ENCODE measurements at regions not wholly inside any gene's neighbourhood (a gene's known extent, or its start where the extent isn't known, plus 50 kb on each side); places are given as distances from the start of the nearest gene placed in this dataset.

DNA sequence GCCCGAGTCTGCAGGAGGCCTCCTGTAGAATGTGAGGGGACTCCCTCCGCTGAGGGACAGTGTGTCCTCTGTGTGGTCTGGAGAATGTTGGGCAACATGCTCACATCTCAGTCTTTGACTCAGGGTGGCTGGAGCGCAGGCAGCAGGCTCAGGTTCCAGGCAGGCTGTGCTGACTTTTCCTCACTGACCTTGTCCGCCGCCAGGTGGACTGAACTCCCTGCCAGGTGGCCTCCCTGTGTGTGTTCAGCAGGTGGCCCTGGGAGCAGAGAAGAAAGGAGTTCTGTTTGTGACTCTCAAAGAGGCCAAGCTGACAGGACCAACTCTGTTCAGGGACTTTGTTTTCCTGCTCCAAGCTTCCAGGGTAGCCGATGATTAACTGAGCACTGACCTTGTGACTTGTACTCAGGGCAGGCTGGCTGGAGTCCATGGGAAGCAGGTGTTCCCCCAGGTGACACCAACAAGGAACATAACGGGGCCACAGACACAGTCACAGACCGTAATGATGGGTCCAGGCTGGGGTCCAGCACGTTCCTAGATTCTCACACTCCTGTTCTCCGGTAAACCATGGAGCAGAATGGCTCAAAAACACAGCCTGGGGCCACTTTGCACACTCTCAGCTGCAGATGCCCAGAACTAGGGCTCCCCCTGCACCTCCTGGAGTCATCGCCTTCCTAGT lies 439.8 kb downstream of the RNF144A start:
- TF ChIP-seq, protein P1, sequence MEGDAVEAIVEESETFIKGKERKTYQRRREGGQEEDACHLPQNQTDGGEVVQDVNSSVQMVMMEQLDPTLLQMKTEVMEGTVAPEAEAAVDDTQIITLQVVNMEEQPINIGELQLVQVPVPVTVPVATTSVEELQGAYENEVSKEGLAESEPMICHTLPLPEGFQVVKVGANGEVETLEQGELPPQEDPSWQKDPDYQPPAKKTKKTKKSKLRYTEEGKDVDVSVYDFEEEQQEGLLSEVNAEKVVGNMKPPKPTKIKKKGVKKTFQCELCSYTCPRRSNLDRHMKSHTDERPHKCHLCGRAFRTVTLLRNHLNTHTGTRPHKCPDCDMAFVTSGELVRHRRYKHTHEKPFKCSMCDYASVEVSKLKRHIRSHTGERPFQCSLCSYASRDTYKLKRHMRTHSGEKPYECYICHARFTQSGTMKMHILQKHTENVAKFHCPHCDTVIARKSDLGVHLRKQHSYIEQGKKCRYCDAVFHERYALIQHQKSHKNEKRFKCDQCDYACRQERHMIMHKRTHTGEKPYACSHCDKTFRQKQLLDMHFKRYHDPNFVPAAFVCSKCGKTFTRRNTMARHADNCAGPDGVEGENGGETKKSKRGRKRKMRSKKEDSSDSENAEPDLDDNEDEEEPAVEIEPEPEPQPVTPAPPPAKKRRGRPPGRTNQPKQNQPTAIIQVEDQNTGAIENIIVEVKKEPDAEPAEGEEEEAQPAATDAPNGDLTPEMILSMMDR (IDR thresholded peaks at IDR 0.05) = no peak
- DNase-seq (ENCODE audit: low spot score) (no peak), ATAC-seq (ENCODE audit: insufficient number of reproducible peaks, low FRiP score, low read depth) (no peak)
- Histone ChIP-seq H3K27me3 (replicated peaks; ENCODE audit: insufficient read depth) (no peaks in the 10 kb centered on the region), H3K9me3 (no peaks in the 10 kb centered on the region), H3K27ac (no peak overlapping the region), H3K36me3 (no peaks in the 10 kb centered on the region), H3K4me1 (ENCODE audit: control insufficient read depth in 1 of 2, low read depth in 2 of 2) (no peaks in the 10 kb centered on the region), H3K4me3 (no peak overlapping the region)

DNA sequence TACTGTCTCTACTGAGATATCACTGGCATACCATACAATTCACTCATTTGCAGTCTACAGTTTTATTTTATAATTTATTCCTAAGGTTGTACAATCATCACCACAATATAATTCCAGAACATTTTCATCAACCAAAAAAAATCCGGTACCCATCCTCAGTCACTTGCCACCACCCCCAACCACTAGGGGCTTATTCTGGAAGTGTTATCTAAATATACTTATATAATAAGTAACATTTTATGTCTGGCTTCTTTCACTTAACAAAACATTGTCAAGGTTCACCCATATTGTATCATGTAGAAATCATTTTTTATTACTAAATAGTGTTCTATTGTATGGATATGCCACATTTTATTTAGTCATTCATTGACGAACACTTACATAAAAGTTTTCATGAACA lies 440.8 kb downstream of the RNF144A start:
- Histone ChIP-seq H3K36me3 (no peaks in the 10 kb centered on the region), H3K4me1 (ENCODE audit: control insufficient read depth in 1 of 2, low read depth in 2 of 2) (no peaks in the 10 kb centered on the region), H3K27me3 (replicated peaks; ENCODE audit: insufficient read depth) (no peaks in the 10 kb centered on the region), H3K4me3 (no peak overlapping the region), H3K27ac (no peak overlapping the region), H3K9me3 (no peaks in the 10 kb centered on the region)
- DNase-seq (ENCODE audit: low spot score) (no peak), ATAC-seq (ENCODE audit: insufficient number of reproducible peaks, low FRiP score, low read depth) (no peak)
- TF ChIP-seq, protein P1 (IDR thresholded peaks at IDR 0.05) = no peak

DNA sequence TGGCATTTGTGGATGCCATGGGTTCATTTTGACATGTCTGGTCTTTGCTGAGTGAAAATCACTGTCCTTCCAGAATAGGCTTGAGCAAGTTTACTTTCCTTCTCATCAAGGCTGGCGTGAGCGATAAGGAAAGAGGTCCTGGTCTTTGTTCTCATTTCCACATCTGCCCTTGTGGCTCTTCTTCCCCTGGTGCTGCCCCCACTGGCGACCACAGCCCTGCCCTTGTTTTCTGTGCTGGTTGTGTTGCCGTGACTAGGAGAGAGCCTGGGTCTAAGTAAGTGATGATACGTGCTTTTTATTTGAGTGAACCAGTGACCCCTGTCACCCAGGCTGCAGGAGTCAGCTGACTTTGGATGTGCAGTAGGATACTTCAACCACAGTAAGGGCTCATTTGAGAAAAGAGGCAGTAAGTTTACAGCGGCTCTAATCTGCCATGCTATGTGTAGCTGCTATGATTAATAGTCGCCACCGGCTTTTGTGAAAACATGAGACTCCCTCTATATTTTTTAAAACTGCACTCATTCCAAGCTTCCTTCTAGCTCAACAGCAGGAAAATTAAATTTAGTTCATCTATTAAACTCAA lies 441.7 kb downstream of the RNF144A start:
- TF ChIP-seq, protein P1 (IDR thresholded peaks at IDR 0.05) = no peak
- DNase-seq (ENCODE audit: low spot score) = no peak
- Histone ChIP-seq H3K4me1 (ENCODE audit: control insufficient read depth in 1 of 2, low read depth in 2 of 2) (no peaks in the 10 kb centered on the region), H3K27me3 (replicated peaks; ENCODE audit: insufficient read depth) (no peaks in the 10 kb centered on the region), H3K27ac (no peak overlapping the region), H3K36me3 (no peaks in the 10 kb centered on the region), H3K4me3 (no peak overlapping the region), H3K9me3 (no peaks in the 10 kb centered on the region)
- no peak for ATAC-seq (ENCODE audit: insufficient number of reproducible peaks, low FRiP score, low read depth)

DNA sequence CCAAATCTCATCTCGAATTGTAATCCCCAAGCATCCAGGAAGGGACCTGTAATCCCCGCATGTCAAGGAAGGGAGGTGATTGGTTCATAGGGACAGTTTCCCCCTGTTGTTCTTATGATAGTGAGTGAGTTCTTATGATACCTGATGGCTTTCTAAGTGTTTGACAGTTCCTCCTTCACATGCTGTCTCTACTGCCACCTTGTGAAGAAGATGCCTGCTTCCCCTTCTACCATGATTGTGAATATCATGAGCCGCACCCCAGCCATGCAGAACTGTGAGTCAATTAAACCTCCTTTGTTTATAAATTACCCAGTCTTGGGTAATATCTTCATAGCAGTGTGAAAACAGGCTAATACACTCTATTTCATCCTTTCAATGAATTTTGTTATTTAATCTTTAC lies 446.7 kb downstream of the RNF144A start:
- DNase-seq (ENCODE audit: low spot score) (no peak), ATAC-seq (ENCODE audit: insufficient number of reproducible peaks, low FRiP score, low read depth) (no peak)
- H3K27ac ChIP-seq = no peak overlapping the region
- no peaks in the 10 kb centered on the region for H3K4me1 ChIP-seq (ENCODE audit: control insufficient read depth in 1 of 2, low read depth in 2 of 2)
- TF ChIP-seq, protein P1 (IDR thresholded peaks at IDR 0.05) = no peak
- H3K36me3 ChIP-seq = no peaks in the 10 kb centered on the region
- no peak overlapping the region for H3K4me3 ChIP-seq
- no peaks in the 10 kb centered on the region for H3K27me3 ChIP-seq (replicated peaks; ENCODE audit: insufficient read depth)
- peaks cover 6% of the 10 kb centered on the region for H3K9me3 ChIP-seq

DNA sequence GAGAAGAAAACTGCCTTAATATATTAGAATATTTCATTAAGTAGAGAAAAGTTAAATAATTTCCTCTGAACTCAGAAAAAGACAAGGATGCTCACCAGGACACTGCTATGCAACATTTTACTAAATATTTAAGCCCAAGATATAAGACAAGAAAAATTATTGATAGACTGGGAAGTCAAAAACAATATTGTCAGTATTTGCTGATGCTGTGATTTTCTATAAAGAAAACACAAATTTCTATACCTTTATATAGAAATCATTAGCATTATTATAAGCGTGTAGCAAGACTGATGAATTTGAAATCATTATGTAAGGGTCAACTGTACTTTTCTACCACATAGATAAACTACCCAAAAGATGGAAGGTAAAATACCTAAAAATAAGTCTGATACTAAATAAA lies 451.0 kb downstream of the RNF144A start:
- no peaks in the 10 kb centered on the region for H3K27me3 ChIP-seq (replicated peaks; ENCODE audit: insufficient read depth)
- no peak overlapping the region for H3K27ac ChIP-seq
- ATAC-seq (ENCODE audit: insufficient number of reproducible peaks, low FRiP score, low read depth) = no peak
- no peaks in the 10 kb centered on the region for H3K36me3 ChIP-seq
- no peak overlapping the region for H3K4me3 ChIP-seq
- DNase-seq (ENCODE audit: low spot score) = no peak
- peaks cover 7% of the 10 kb centered on the region for H3K9me3 ChIP-seq
- TF ChIP-seq, protein P1 (IDR thresholded peaks at IDR 0.05) = no peak
- H3K4me1 ChIP-seq (ENCODE audit: control insufficient read depth in 1 of 2, low read depth in 2 of 2) = no peaks in the 10 kb centered on the region

Data from thoracic aorta (tissue), 2 donors.